Naive B cell (primary cell): ENCODE measurements at regions not wholly inside any gene's neighbourhood (a gene's known extent, or its start where the extent isn't known, plus 50 kb on each side); places are given as distances from the start of the nearest gene placed in this dataset.

Experiments
- ATAC-seq, 2 donors: fragments of 150-1000 bp; cut with Tn5 transposase; 2 replicates each; pipeline ENCODE4 v1.10.0; 2021; ENCODE audit warnings: low read depth in 2 of 2, mild to moderate bottlenecking in 2 of 2, moderate library complexity in 2 of 2
- DNase-seq: peaks from one replicate; pipeline ENCODE4 v3.0.0; 2022
- H3K27ac Mint-ChIP-seq, 6 donors: one replicate each; pipeline ENCODE4 v1.8.0; 2020 to 2022; ENCODE audit warnings: mild to moderate bottlenecking in 6 of 6, mixed read lengths in 6 of 6, moderate library complexity in 5 of 6, inconsistent platforms in 2 of 6
- H3K27me3 Mint-ChIP-seq, 3 donors: one replicate each; pipeline ENCODE4 v1.8.0; 2021 to 2022; ENCODE audit warnings: mixed read lengths in 3 of 3, mild to moderate bottlenecking in 1 of 3
- H3K36me3 Mint-ChIP-seq, 2 donors: one replicate each; pipeline ENCODE4 v1.8.0; 2020 to 2022; ENCODE audit warnings: mixed read lengths in 2 of 2, inconsistent platforms in 1 of 2, mild to moderate bottlenecking in 1 of 2
- H3K4me1 Mint-ChIP-seq, 3 donors: one replicate each; pipeline ENCODE4 v1.8.0; 2020 to 2022; ENCODE audit warnings: mixed read lengths in 3 of 3, inconsistent platforms in 1 of 3, mild to moderate bottlenecking in 1 of 3, moderate library complexity in 1 of 3
- H3K4me3 Mint-ChIP-seq, 8 donors: one replicate each; pipeline ENCODE4 v1.8.0; 2020 to 2022; ENCODE audit warnings: mild to moderate bottlenecking in 8 of 8, mixed read lengths in 8 of 8, moderate library complexity in 8 of 8, inconsistent platforms in 2 of 8
- H3K9me3 Mint-ChIP-seq, 7 donors: one replicate each; pipeline ENCODE4 v1.8.0; 2020 to 2022; ENCODE audit warnings: mixed read lengths in 7 of 7, mild to moderate bottlenecking in 5 of 7, inconsistent platforms in 2 of 7, moderate library complexity in 1 of 7

- Mint-ChIP-seq H3K4me1 (no peaks in the 10 kb centered on the region), H3K36me3 (no peaks in the 10 kb centered on the region), H3K4me3 (no peak overlapping the region), H3K27ac (no peak overlapping the region), H3K27me3 (peaks cover 0 to 20% (median 19%) of the 10 kb centered on the region in 3 donors), H3K9me3 (peaks cover 0 to 8% (median 2%) of the 10 kb centered on the region in 7 donors)
- no peak for ATAC-seq
- DNase-seq, result no peak
These were observed 60.8 kb upstream of the PLPP4 start for GRCh38 chr10:120396228-120396627.

- peak overlapping the region in 1 of 6 donors; percentile 35 for H3K27ac Mint-ChIP-seq
- H3K4me3 Mint-ChIP-seq, result no peak overlapping the region
- DNase-seq, result no peak
- H3K27me3 Mint-ChIP-seq, result peaks cover 8 to 17% (median 15%) of the 10 kb centered on the region in 3 donors
- H3K4me1 Mint-ChIP-seq, result no peaks in the 10 kb centered on the region
- H3K36me3 Mint-ChIP-seq, result no peaks in the 10 kb centered on the region
- peaks cover 0 to 9% (median 2%) of the 10 kb centered on the region in 7 donors for H3K9me3 Mint-ChIP-seq
- no peak for ATAC-seq
These were observed 58.8 kb upstream of the PLPP4 start for GRCh38 chr10:120398180-120398579.

GRCh38 chr10:120400601-120401000, 56.4 kb upstream of the PLPP4 start:
- H3K27ac Mint-ChIP-seq, result no peak overlapping the region
- H3K4me1 Mint-ChIP-seq, result no peaks in the 10 kb centered on the region
- no peak for DNase-seq
- H3K27me3 Mint-ChIP-seq, result peaks cover 0 to 12% (median 5%) of the 10 kb centered on the region in 3 donors
- H3K4me3 Mint-ChIP-seq, result no peak overlapping the region
- H3K36me3 Mint-ChIP-seq, result no peaks in the 10 kb centered on the region
- H3K9me3 Mint-ChIP-seq, result peaks cover 0 to 9% (median 2%) of the 10 kb centered on the region in 7 donors
- no peak for ATAC-seq

GRCh38 chr10:120402147-120402766, 54.8 kb upstream of the PLPP4 start:
- Mint-ChIP-seq H3K36me3 (no peaks in the 10 kb centered on the region), H3K4me3 (no peak overlapping the region), H3K27ac (peak overlapping the region in 1 of 6 donors; percentile 20), H3K4me1 (no peaks in the 10 kb centered on the region), H3K9me3 (peaks cover 0 to 9% (median 2%) of the 10 kb centered on the region in 7 donors), H3K27me3 (peaks cover 0 to 12% (median 5%) of the 10 kb centered on the region in 3 donors)
- no peak for DNase-seq
- no peak for ATAC-seq

- Mint-ChIP-seq H3K4me3 (no peak overlapping the region), H3K27me3 (peaks cover 0 to 14% (median 7%) of the 10 kb centered on the region in 3 donors), H3K36me3 (no peaks in the 10 kb centered on the region), H3K27ac (no peak overlapping the region), H3K9me3 (peaks cover 0 to 9% (median 1%) of the 10 kb centered on the region in 7 donors), H3K4me1 (no peaks in the 10 kb centered on the region)
- ATAC-seq (no peak), DNase-seq (no peak)
These were observed 53.9 kb upstream of the PLPP4 start for GRCh38 chr10:120403109-120403508.

GRCh38 chr10:120406376-120406775, 50.7 kb upstream of the PLPP4 start:
- no peak for ATAC-seq

More at GRCh38 chr10:120406376-120406775, 50.7 kb upstream of the PLPP4 start:
- Mint-ChIP-seq H3K27ac (no peak overlapping the region), H3K36me3 (no peaks in the 10 kb centered on the region), H3K4me3 (no peak overlapping the region), H3K9me3 (peaks cover 0 to 14% (median 3%) of the 10 kb centered on the region in 7 donors), H3K4me1 (peaks cover 0 to 4% (median 0%) of the 10 kb centered on the region in 3 donors), H3K27me3 (peaks cover 16 to 29% (median 19%) of the 10 kb centered on the region in 3 donors)
- DNase-seq, result no peak
